ENCODE measurements at regions not wholly inside any gene's neighbourhood (a gene's known extent, or its start where the extent isn't known, plus 50 kb on each side); places are given as distances from the start of the nearest gene placed in this dataset.
"Not testable (repeated sequence)": the region's sequence is repeated elsewhere in the genome, so short reads cannot be mapped to it uniquely, and the experiment has no call there.

- no peak for DNase-seq
These were observed 179.3 kb downstream of the UTP18 start for GRCh38 chr17:51439395-51440229.

GRCh38 chr17:51441431-51441830, 181.1 kb downstream of the UTP18 start:
- no peak for DNase-seq

GRCh38 chr17:51442088-51442865, 181.9 kb downstream of the UTP18 start:
- no peak for DNase-seq

- no peak for DNase-seq
These were observed 183.3 kb downstream of the UTP18 start for GRCh38 chr17:51443646-51444045.

- no peak for DNase-seq
These were observed 185.6 kb downstream of the UTP18 start for GRCh38 chr17:51445946-51446345.

GRCh38 chr17:51454456-51454978, 194.2 kb downstream of the UTP18 start:
- DNase-seq: no peak

- DNase-seq: no peak
These were observed 194.9 kb downstream of the UTP18 start for GRCh38 chr17:51455211-51455610.

- no peak for DNase-seq
These were observed 195.6 kb downstream of the UTP18 start for GRCh38 chr17:51455931-51456330.

GRCh38 chr17:51456942-51457341, 196.6 kb downstream of the UTP18 start:
- DNase-seq: no peak

GRCh38 chr17:51461578-51462004, 201.2 kb downstream of the UTP18 start:
- peak; percentile 28 to 33 for DNase-seq

- DNase-seq: no peak
These were observed 203.0 kb downstream of the UTP18 start for GRCh38 chr17:51463353-51463752.

- DNase-seq: no peak
These were observed 207.0 kb downstream of the UTP18 start for GRCh38 chr17:51467336-51467735.

- DNase-seq: no peak
These were observed 212.4 kb downstream of the UTP18 start for GRCh38 chr17:51472670-51473205.

- no peak for DNase-seq
These were observed 214.4 kb downstream of the UTP18 start for GRCh38 chr17:51474764-51475163.

GRCh38 chr17:51475730-51476129, 215.4 kb downstream of the UTP18 start:
- no peak for DNase-seq

- no peak for DNase-seq
These were observed 219.0 kb downstream of the UTP18 start for GRCh38 chr17:51479303-51479702.

- no peak for DNase-seq
These were observed 221.0 kb downstream of the UTP18 start for GRCh38 chr17:51481370-51481769.

GRCh38 chr17:51482248-51482647, 221.9 kb downstream of the UTP18 start:
- DNase-seq: not testable (repeated sequence)

- no peak for DNase-seq
These were observed 225.7 kb downstream of the UTP18 start for GRCh38 chr17:51486091-51486490.

GRCh38 chr17:51486885-51487520, 226.7 kb downstream of the UTP18 start:
- no peak for DNase-seq

- DNase-seq: no peak
These were observed 227.6 kb downstream of the UTP18 start for GRCh38 chr17:51487947-51488346.

GRCh38 chr17:51491416-51491815, 231.1 kb downstream of the UTP18 start:
- DNase-seq: peak in 1 of 2 experiments; percentile 31

- DNase-seq: no peak
These were observed 232.9 kb downstream of the UTP18 start for GRCh38 chr17:51493206-51493605.

All from NCI-H187 (cell line).